ENCODE measurements at regions not wholly inside any gene's neighbourhood (a gene's known extent, or its start where the extent isn't known, plus 50 kb on each side); places are given as distances from the start of the nearest gene placed in this dataset.

- Mint-ChIP-seq H3K27me3 (no peaks in the 10 kb centered on the region), H3K36me3 (peaks cover 8 to 9% of the 10 kb centered on the region in 2 donors), H3K4me3 (no peak overlapping the region), H3K9me3 (peaks cover 0 to 2% (median 0%) of the 10 kb centered on the region in 7 donors), H3K4me1 (no peaks in the 10 kb centered on the region), H3K27ac (peak overlapping the region in 1 of 6 donors; percentile 71)
- DNase-seq (no peak), ATAC-seq (ENCODE audit: low read depth in 2 of 2) (no peak)
These were observed 71.9 kb upstream of the STX18 start for GRCh38 chr4:4613641-4614286.

GRCh38 chr4:4613126-4613465 lies 71.2 kb upstream of the STX18 start:
- no peaks in the 10 kb centered on the region for H3K27me3 Mint-ChIP-seq
- H3K4me3 Mint-ChIP-seq, result no peak overlapping the region
- peaks cover 0 to 2% (median 0%) of the 10 kb centered on the region in 7 donors for H3K9me3 Mint-ChIP-seq
- no peaks in the 10 kb centered on the region for H3K4me1 Mint-ChIP-seq
- ATAC-seq (ENCODE audit: low read depth in 2 of 2), result no peak
- H3K27ac Mint-ChIP-seq, result no peak overlapping the region
- peaks cover 4 to 9% of the 10 kb centered on the region in 2 donors for H3K36me3 Mint-ChIP-seq
- no peak for DNase-seq

GRCh38 chr4:4610672-4611071 lies 68.8 kb upstream of the STX18 start:
- Mint-ChIP-seq H3K27ac (peak overlapping the region in 1 of 6 donors; percentile 59), H3K9me3 (peaks cover 0 to 2% (median 0%) of the 10 kb centered on the region in 7 donors), H3K27me3 (no peaks in the 10 kb centered on the region), H3K36me3 (peaks cover 4 to 9% of the 10 kb centered on the region in 2 donors), H3K4me1 (no peaks in the 10 kb centered on the region), H3K4me3 (no peak overlapping the region)
- DNase-seq, result no peak
- no peak for ATAC-seq (ENCODE audit: low read depth in 2 of 2)

GRCh38 chr4:4609622-4610334 lies 67.9 kb upstream of the STX18 start:
- DNase-seq (no peak), ATAC-seq (ENCODE audit: low read depth in 2 of 2) (no peak)
- H3K4me3 Mint-ChIP-seq, result no peak overlapping the region
- H3K4me1 Mint-ChIP-seq, result no peaks in the 10 kb centered on the region
- H3K9me3 Mint-ChIP-seq, result peaks cover 0 to 2% (median 0%) of the 10 kb centered on the region in 7 donors
- peaks cover 0 to 9% of the 10 kb centered on the region in 2 donors for H3K36me3 Mint-ChIP-seq
- H3K27ac Mint-ChIP-seq, result peak overlapping the region in 2 of 6 donors; percentile 17 to 19
- no peaks in the 10 kb centered on the region for H3K27me3 Mint-ChIP-seq

- H3K9me3 Mint-ChIP-seq, result peaks cover 0 to 2% (median 0%) of the 10 kb centered on the region in 7 donors
- no peak overlapping the region for H3K27ac Mint-ChIP-seq
- no peaks in the 10 kb centered on the region for H3K36me3 Mint-ChIP-seq
- no peaks in the 10 kb centered on the region for H3K27me3 Mint-ChIP-seq
- no peak overlapping the region for H3K4me3 Mint-ChIP-seq
- no peaks in the 10 kb centered on the region for H3K4me1 Mint-ChIP-seq
- DNase-seq (no peak), ATAC-seq (ENCODE audit: low read depth in 2 of 2) (no peak)
These were observed 66.3 kb upstream of the STX18 start for GRCh38 chr4:4608214-4608537.

GRCh38 chr4:4607336-4608213 lies 65.7 kb upstream of the STX18 start:
- Mint-ChIP-seq H3K27me3 (no peaks in the 10 kb centered on the region), H3K9me3 (peaks cover 0 to 2% (median 0%) of the 10 kb centered on the region in 7 donors), H3K4me3 (no peak overlapping the region), H3K4me1 (no peaks in the 10 kb centered on the region), H3K27ac (no peak overlapping the region), H3K36me3 (no peaks in the 10 kb centered on the region)
- ATAC-seq (ENCODE audit: low read depth in 2 of 2), result no peak
- no peak for DNase-seq

GRCh38 chr4:4606321-4606720 lies 64.5 kb upstream of the STX18 start:
- ATAC-seq (ENCODE audit: low read depth in 2 of 2), result no peak
- no peaks in the 10 kb centered on the region for H3K36me3 Mint-ChIP-seq

GRCh38 chr4:4605849-4606248 lies 64.0 kb upstream of the STX18 start:
- no peaks in the 10 kb centered on the region for H3K4me1 Mint-ChIP-seq
- peaks cover 0 to 2% (median 0%) of the 10 kb centered on the region in 7 donors for H3K9me3 Mint-ChIP-seq
- ATAC-seq (ENCODE audit: low read depth in 2 of 2) (no peak), DNase-seq (no peak)
- H3K27ac Mint-ChIP-seq, result no peak overlapping the region
- H3K36me3 Mint-ChIP-seq, result no peaks in the 10 kb centered on the region
- no peaks in the 10 kb centered on the region for H3K27me3 Mint-ChIP-seq
- no peak overlapping the region for H3K4me3 Mint-ChIP-seq

More at GRCh38 chr4:4606321-4606720, 64.5 kb upstream of the STX18 start:
- Mint-ChIP-seq H3K4me3 (no peak overlapping the region), H3K27me3 (no peaks in the 10 kb centered on the region), H3K4me1 (no peaks in the 10 kb centered on the region), H3K9me3 (peaks cover 0 to 2% (median 0%) of the 10 kb centered on the region in 7 donors), H3K27ac (no peak overlapping the region)
- DNase-seq, result no peak

GRCh38 chr4:4603592-4603991 lies 61.7 kb upstream of the STX18 start:
- H3K9me3 Mint-ChIP-seq, result peaks cover 0 to 2% (median 0%) of the 10 kb centered on the region in 7 donors
- H3K4me3 Mint-ChIP-seq, result no peak overlapping the region
- peak overlapping the region in 1 of 6 donors; percentile 45 for H3K27ac Mint-ChIP-seq
- ATAC-seq (ENCODE audit: low read depth in 2 of 2), result no peak
- no peaks in the 10 kb centered on the region for H3K27me3 Mint-ChIP-seq
- no peaks in the 10 kb centered on the region for H3K4me1 Mint-ChIP-seq
- H3K36me3 Mint-ChIP-seq, result no peaks in the 10 kb centered on the region
- DNase-seq, result no peak

- Mint-ChIP-seq H3K4me3 (no peak overlapping the region), H3K27me3 (no peaks in the 10 kb centered on the region), H3K4me1 (no peaks in the 10 kb centered on the region), H3K27ac (peak overlapping the region in 1 of 6 donors; percentile 83), H3K9me3 (peaks cover 0 to 2% (median 0%) of the 10 kb centered on the region in 7 donors), H3K36me3 (no peaks in the 10 kb centered on the region)
- ATAC-seq (ENCODE audit: low read depth in 2 of 2) (no peak), DNase-seq (no peak)
These were observed 61.2 kb upstream of the STX18 start for GRCh38 chr4:4603067-4603466.

GRCh38 chr4:4602468-4602867 lies 60.6 kb upstream of the STX18 start:
- H3K4me3 Mint-ChIP-seq, result no peak overlapping the region
- H3K36me3 Mint-ChIP-seq, result no peaks in the 10 kb centered on the region
- H3K27me3 Mint-ChIP-seq, result no peaks in the 10 kb centered on the region
- ATAC-seq (ENCODE audit: low read depth in 2 of 2), result no peak
- H3K9me3 Mint-ChIP-seq, result peaks cover 0 to 2% (median 0%) of the 10 kb centered on the region in 7 donors
- no peak for DNase-seq
- H3K27ac Mint-ChIP-seq, result no peak overlapping the region
- H3K4me1 Mint-ChIP-seq, result no peaks in the 10 kb centered on the region

GRCh38 chr4:4601803-4602369 lies 60.0 kb upstream of the STX18 start:
- DNase-seq (no peak), ATAC-seq (ENCODE audit: low read depth in 2 of 2) (no peak)
- Mint-ChIP-seq H3K4me3 (no peak overlapping the region), H3K9me3 (peaks cover 0 to 2% (median 0%) of the 10 kb centered on the region in 7 donors), H3K36me3 (peaks cover 0 to 1% of the 10 kb centered on the region in 2 donors), H3K4me1 (no peaks in the 10 kb centered on the region), H3K27me3 (no peaks in the 10 kb centered on the region), H3K27ac (peak overlapping the region in 1 of 6 donors; percentile 71)

GRCh38 chr4:4599481-4600275 lies 57.8 kb upstream of the STX18 start:
- Mint-ChIP-seq H3K27me3 (no peaks in the 10 kb centered on the region), H3K4me1 (no peaks in the 10 kb centered on the region), H3K27ac (no peak overlapping the region), H3K4me3 (no peak overlapping the region), H3K36me3 (peaks cover 17 to 23% of the 10 kb centered on the region in 2 donors), H3K9me3 (peaks cover 3 to 22% (median 14%) of the 10 kb centered on the region in 7 donors)
- DNase-seq (no peak), ATAC-seq (ENCODE audit: low read depth in 2 of 2) (no peak)
